GM12892 (cell line): ENCODE measurements at regions not wholly inside any gene's neighbourhood (a gene's known extent, or its start where the extent isn't known, plus 50 kb on each side); places are given as distances from the start of the nearest gene placed in this dataset.

Experiments used
- POLR2A ChIP-seq: IDR thresholded peaks from 2 replicates; pipeline ENCODE4 v1.6.1; 2011; ENCODE audit warnings: low read depth, low read length, control low read depth
- POLR2AphosphoS5 ChIP-seq: IDR thresholded peaks from 2 replicates; pipeline ENCODE4 v1.6.1; 2011; ENCODE audit warnings: low read depth, low read length, control low read depth
- TAF1 ChIP-seq: IDR thresholded peaks from 2 replicates; pipeline ENCODE4 v1.6.1; 2011; ENCODE audit warnings: low read depth, mild to moderate bottlenecking, control low read depth, low read length, borderline replicate concordance

DNA sequence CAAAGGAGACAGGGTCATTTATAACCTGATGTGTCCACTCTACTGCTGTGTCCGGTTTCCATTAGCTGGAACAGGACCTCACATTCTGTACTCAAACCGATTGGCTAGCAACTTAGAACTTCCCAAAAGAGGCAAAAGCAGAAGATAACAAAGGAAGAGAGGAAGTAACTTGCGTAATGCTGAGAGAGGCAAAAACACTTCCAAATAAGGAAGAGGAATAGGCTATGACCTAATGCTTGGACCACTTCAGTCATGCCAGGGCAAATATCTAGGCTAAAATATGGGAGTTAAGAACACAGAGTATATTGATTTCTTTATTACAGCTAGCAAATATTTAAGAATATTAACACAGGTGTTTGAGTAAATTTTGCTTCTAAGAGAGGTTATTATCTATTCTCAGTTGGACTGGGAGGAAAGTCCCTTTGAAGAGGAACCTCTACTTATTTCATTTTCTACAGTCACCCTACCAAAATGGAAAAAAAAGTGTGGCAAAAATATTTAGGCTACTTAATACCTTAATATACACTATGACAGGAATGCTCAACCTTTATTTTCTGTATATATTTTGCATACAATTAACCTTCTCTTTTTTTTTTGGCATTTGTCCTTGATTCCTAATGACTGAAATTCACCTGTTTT lies 499.8 kb upstream of the CHORDC1 start:
- no peak for TF ChIP-seq POLR2AphosphoS5
- TF ChIP-seq TAF1 = no peak
- no peak for TF ChIP-seq POLR2A
